ENCODE measurements at regions not wholly inside any gene's neighbourhood (a gene's known extent, or its start where the extent isn't known, plus 50 kb on each side); places are given as distances from the start of the nearest gene placed in this dataset.

DNA sequence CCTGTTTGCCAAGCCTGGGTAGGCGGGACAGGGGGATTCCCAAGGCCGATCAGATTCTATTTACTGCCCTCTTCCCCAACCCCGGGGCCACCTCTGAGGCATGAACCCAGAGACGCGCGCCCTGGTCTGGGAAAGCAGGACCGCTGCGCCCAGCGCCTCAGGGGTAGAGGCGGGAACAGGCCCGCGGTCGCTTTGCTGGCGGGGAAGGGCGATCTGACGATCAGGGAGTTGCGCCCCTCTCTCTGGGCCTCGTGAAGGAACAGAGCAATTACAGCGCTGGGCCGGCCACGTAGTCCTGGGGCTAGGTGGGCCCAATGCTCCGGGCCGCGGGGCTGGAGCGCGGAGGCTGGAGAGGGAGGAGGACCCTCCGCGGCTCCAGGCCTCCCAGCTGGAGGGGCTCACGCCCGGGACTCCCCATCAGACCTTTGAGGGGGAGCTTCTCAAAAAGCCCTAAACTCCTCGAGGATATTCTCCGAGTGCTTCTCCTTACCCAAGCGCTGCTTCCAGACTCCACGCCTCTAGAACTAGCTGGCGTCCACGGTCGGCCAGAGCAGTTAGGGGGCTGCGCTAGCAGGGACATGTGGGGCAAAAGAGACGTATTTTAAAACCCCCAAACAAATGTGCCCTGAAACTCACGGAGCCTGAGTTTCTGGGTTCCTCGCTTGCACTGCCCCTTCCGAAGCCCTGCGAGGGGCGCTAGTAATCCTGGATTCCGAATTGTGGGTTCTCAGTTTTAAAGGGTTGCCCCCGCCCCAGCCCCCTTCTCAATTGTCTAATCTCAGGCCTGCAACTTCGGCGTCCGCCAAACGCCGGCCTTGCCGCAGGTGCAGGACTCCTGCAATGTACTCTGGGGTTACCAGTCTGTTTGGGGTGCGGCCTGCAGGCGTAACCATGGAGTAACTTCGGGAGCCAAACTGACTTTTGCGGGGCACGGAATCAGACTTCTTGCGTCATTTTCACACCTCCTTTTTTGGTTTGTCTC is 57.6 kb downstream of the TMEM174 start:
- DNase-seq: no peak
- TF ChIP-seq POLR2A (IDR thresholded peaks at IDR 0.05) (no peak), CTCF (IDR thresholded peaks at IDR 0.05) (no peak)
- H3K4me3 ChIP-seq: no peak overlapping the region
- H3K27me3 ChIP-seq: peaks cover 0 to 22% of the 10 kb centered on the region in 2 donors
- no peak overlapping the region for H3K27ac ChIP-seq
- no peaks in the 10 kb centered on the region for H3K9me3 ChIP-seq
- H3K36me3 ChIP-seq: no peaks in the 10 kb centered on the region
- H3K4me1 ChIP-seq: peaks cover 0 to 14% (median 7%) of the 10 kb centered on the region in 4 donors

- H3K27me3 ChIP-seq: peaks cover 0 to 22% of the 10 kb centered on the region in 2 donors
- H3K4me1 ChIP-seq: peaks cover 0 to 14% (median 7%) of the 10 kb centered on the region in 4 donors
- H3K36me3 ChIP-seq: no peaks in the 10 kb centered on the region
- H3K9me3 ChIP-seq: no peaks in the 10 kb centered on the region
- TF ChIP-seq CTCF (IDR thresholded peaks at IDR 0.05) (no peak), POLR2A (IDR thresholded peaks at IDR 0.05) (no peak)
- no peak overlapping the region for H3K27ac ChIP-seq
- no peak for DNase-seq
- H3K4me3 ChIP-seq: no peak overlapping the region
Observed at GRCh38 chr5:73229271-73229670, 56.3 kb downstream of the TMEM174 start.

DNA sequence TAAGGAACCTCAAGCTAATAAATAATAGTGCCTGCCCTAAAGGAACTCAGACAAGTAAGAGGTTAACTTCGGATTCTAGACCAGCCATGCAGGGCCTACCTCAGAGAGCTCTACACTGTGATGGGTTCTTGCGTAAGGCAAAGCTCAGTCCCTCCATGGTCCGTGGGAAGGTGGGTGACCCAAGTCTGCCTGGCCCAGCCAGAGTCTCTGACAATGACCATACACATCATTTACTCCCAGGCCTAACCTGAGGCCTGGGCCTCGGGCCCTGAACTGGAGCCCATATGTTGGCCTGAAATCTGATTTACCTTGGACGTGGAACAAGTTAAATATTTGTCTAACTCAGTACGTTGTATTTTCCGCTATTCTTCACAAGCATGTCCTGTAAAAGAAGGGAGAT is 55.1 kb downstream of the TMEM174 start:
- H3K9me3 ChIP-seq: no peaks in the 10 kb centered on the region
- H3K4me1 ChIP-seq: peaks cover 0 to 2% (median under 1%) of the 10 kb centered on the region in 4 donors
- no peak overlapping the region for H3K27ac ChIP-seq
- no peak overlapping the region for H3K4me3 ChIP-seq
- no peak for DNase-seq
- H3K27me3 ChIP-seq: peaks cover 0 to 15% of the 10 kb centered on the region in 2 donors
- no peaks in the 10 kb centered on the region for H3K36me3 ChIP-seq
- TF ChIP-seq POLR2A (IDR thresholded peaks at IDR 0.05) (no peak), CTCF (IDR thresholded peaks at IDR 0.05) (no peak)

Measured in Peyer's patch (tissue), 4 donors.